Nephron (organoid): ENCODE measurements at regions not wholly inside any gene's neighbourhood (a gene's known extent, or its start where the extent isn't known, plus 50 kb on each side); places are given as distances from the start of the nearest gene placed in this dataset.
A peak's percentile ranks its signal among the peaks of the same experiment; 100 is the strongest.

ENCODE experiments used
- H3K27ac Mint-ChIP-seq, 3 experiments: 2 replicates each; pipeline ENCODE4 v1.8.0; 2020; ENCODE audit warnings: mixed read lengths in 3 of 3, mild to moderate bottlenecking in 2 of 3, moderate library complexity in 1 of 3
- H3K27me3 Mint-ChIP-seq: 2 replicates; pipeline ENCODE4 v1.8.0; 2021; ENCODE audit warnings: low read depth, mild to moderate bottlenecking, moderate library complexity, mixed read lengths
- H3K36me3 Mint-ChIP-seq: 2 replicates; pipeline ENCODE4 v1.8.0; 2020; ENCODE audit warnings: low read depth, mixed read lengths
- H3K4me1 Mint-ChIP-seq: 2 replicates; pipeline ENCODE4 v1.8.0; 2020; ENCODE audit warnings: mixed read lengths
- H3K4me3 Mint-ChIP-seq, 3 experiments: 2 replicates each; pipeline ENCODE4 v1.8.0; 2020; ENCODE audit warnings: mild to moderate bottlenecking in 3 of 3, mixed read lengths in 3 of 3, moderate library complexity in 2 of 3
- H3K9me3 Mint-ChIP-seq: 2 replicates; pipeline ENCODE4 v1.8.0; 2020; ENCODE audit warnings: mixed read lengths
- CTCF ChIP-seq, 3 experiments: fragments of 200-600 bp; sonication (generic); IDR thresholded peaks; one replicate each; pipeline ENCODE4 v1.5.0; 2021; ENCODE audit warnings: antibody characterized with exemption in 3 of 3; ENCODE audit not compliant: unreplicated experiment in 3 of 3

GRCh38 chr9:118991366-118992285 is 377.6 kb downstream of the BRINP1 start:
- Mint-ChIP-seq H3K4me3 (no peak overlapping the region), H3K4me1 (peaks cover 17% of the 10 kb centered on the region), H3K9me3 (no peaks in the 10 kb centered on the region), H3K36me3 (no peaks in the 10 kb centered on the region), H3K27ac (peak overlapping the region in 1 of 3 experiments; percentile 47), H3K27me3 (no peaks in the 10 kb centered on the region)
- TF ChIP-seq CTCF (IDR thresholded peaks at IDR 0.05; ENCODE audit: unreplicated experiment in 3 of 3): no peak

GRCh38 chr9:118992813-118993794 is 376.1 kb downstream of the BRINP1 start:
- Mint-ChIP-seq H3K4me1 (peaks cover 12% of the 10 kb centered on the region), H3K27me3 (peaks cover 3% of the 10 kb centered on the region), H3K9me3 (no peaks in the 10 kb centered on the region), H3K36me3 (no peaks in the 10 kb centered on the region), H3K27ac (peak overlapping the region; percentile 22 to 54 (median 53)), H3K4me3 (no peak overlapping the region)
- TF ChIP-seq CTCF (IDR thresholded peaks at IDR 0.05; ENCODE audit: unreplicated experiment in 3 of 3): no peak

GRCh38 chr9:118993965-118994364 is 375.3 kb downstream of the BRINP1 start:
- Mint-ChIP-seq H3K27ac (peak overlapping the region; percentile 22 to 54 (median 53)), H3K27me3 (peaks cover 3% of the 10 kb centered on the region), H3K36me3 (no peaks in the 10 kb centered on the region), H3K4me3 (no peak overlapping the region), H3K4me1 (peaks cover 12% of the 10 kb centered on the region), H3K9me3 (no peaks in the 10 kb centered on the region)
- no peak for TF ChIP-seq CTCF (IDR thresholded peaks at IDR 0.05; ENCODE audit: unreplicated experiment in 3 of 3)

- H3K9me3 Mint-ChIP-seq: no peaks in the 10 kb centered on the region
- H3K36me3 Mint-ChIP-seq: no peaks in the 10 kb centered on the region
- H3K4me1 Mint-ChIP-seq: peaks cover 21% of the 10 kb centered on the region
- peak overlapping the region in 2 of 3 experiments; percentile 69 to 77 for H3K27ac Mint-ChIP-seq
- no peak overlapping the region for H3K4me3 Mint-ChIP-seq
- no peaks in the 10 kb centered on the region for H3K27me3 Mint-ChIP-seq
- TF ChIP-seq CTCF (IDR thresholded peaks at IDR 0.05; ENCODE audit: unreplicated experiment in 3 of 3): no peak
Observed at GRCh38 chr9:119002491-119002890, 366.7 kb downstream of the BRINP1 start.

GRCh38 chr9:119003201-119003611 is 366.0 kb downstream of the BRINP1 start:
- H3K9me3 Mint-ChIP-seq: no peaks in the 10 kb centered on the region
- H3K4me1 Mint-ChIP-seq: peaks cover 21% of the 10 kb centered on the region
- no peak for TF ChIP-seq CTCF (IDR thresholded peaks at IDR 0.05; ENCODE audit: unreplicated experiment in 3 of 3)
- H3K36me3 Mint-ChIP-seq: no peaks in the 10 kb centered on the region
- H3K27ac Mint-ChIP-seq: peak overlapping the region; percentile 60 to 77 (median 69)
- no peak overlapping the region for H3K4me3 Mint-ChIP-seq
- no peaks in the 10 kb centered on the region for H3K27me3 Mint-ChIP-seq
